Endothelial cell of umbilical vein (primary cell): ENCODE measurements at regions not wholly inside any gene's neighbourhood (a gene's known extent, or its start where the extent isn't known, plus 50 kb on each side); places are given as distances from the start of the nearest gene placed in this dataset.

ENCODE experiments used
- BruUV-seq: library from RNA; stranded (reverse); fragments of 400-500 nt; replicated peaks from 2 replicates; lab custom pipeline; 2021; lab: Mats Ljungman, UMichigan
- CTCF ChIA-PET: fragments of 300-600, 350-600 bp; sonication (Branson Sonifier 250); formaldehyde crosslinking; loops from one replicate; lab custom pipeline; 2021; ENCODE audit warnings: antibody characterized with exemption, inconsistent platforms; lab: Charles Lee
- POLR2A ChIA-PET: fragments of 300-600, 350-600 bp; sonication (Branson Sonifier 250); formaldehyde crosslinking; loops from one replicate; lab custom pipeline; 2021; ENCODE audit warnings: antibody characterized with exemption, inconsistent platforms; lab: Charles Lee
- DNase-seq: peaks from one replicate; pipeline ENCODE4 v3.0.0-alpha.2; 2011; ENCODE audit warnings: low read depth, low spot score
- FAIRE-seq: peaks from 2 replicates; lab custom pipeline; 2011; peaks lifted over from hg19 to GRCh38; lab: Jason Lieb, UNC
- H2AFZ ChIP-seq: 2 replicates; pipeline ENCODE4 v1.6.0; 2012; ENCODE audit warnings: low read depth, low read length, control low read depth, inconsistent platforms
- H3K27ac ChIP-seq: 2 replicates; pipeline ENCODE4 v1.5.1; 2011; ENCODE audit warnings: low read depth, mild to moderate bottlenecking, control low read depth, low read length, moderate library complexity; ENCODE audit not compliant: insufficient read depth
- H3K27me3 ChIP-seq, 2 experiments: 2 replicates each; pipeline versions ENCODE4 v1.6.0 to v1.6.1; 2011; ENCODE audit warnings: low read length in 2 of 2, mixed read lengths in 1 of 2; ENCODE audit not compliant: control insufficient read depth in 2 of 2, insufficient read depth in 2 of 2
- H3K36me3 ChIP-seq, 2 experiments: 2 replicates in 1 of 2; 3 replicates in 1 of 2; pipeline ENCODE4 v1.5.1; 2011; ENCODE audit warnings: low read length in 2 of 2, mild to moderate bottlenecking in 1 of 2, moderate library complexity in 1 of 2; ENCODE audit not compliant: control insufficient read depth in 2 of 2, insufficient read depth in 2 of 2; ENCODE audit errors: extremely low read depth in 1 of 2
- H3K4me1 ChIP-seq: 3 replicates; pipeline ENCODE4 v1.5.1; 2011; ENCODE audit warnings: mild to moderate bottlenecking, low read length; ENCODE audit not compliant: control insufficient read depth, insufficient read depth; ENCODE audit errors: extremely low read depth
- H3K4me2 ChIP-seq: 2 replicates; pipeline ENCODE4 v1.6.1; 2011; ENCODE audit warnings: low read length, control low read depth, mixed read lengths; ENCODE audit not compliant: insufficient read depth
- H3K4me3 ChIP-seq, 3 experiments: fragments of 200-600 bp in 1 of 3; sonication (generic), shearing (Covaris generic) in 1 of 3; replicated peaks in 1 of 3; 2 replicates each; pipeline ENCODE4 v1.5.1; 2011 to 2016; ENCODE audit warnings: control low read depth in 3 of 3, low read length in 3 of 3, mild to moderate bottlenecking in 2 of 3, inconsistent platforms in 1 of 3, low read depth in 1 of 3, moderate library complexity in 1 of 3; ENCODE audit not compliant: insufficient read depth in 1 of 3
- H3K79me2 ChIP-seq: 2 replicates; pipeline ENCODE4 v1.6.0; 2012; ENCODE audit warnings: low read length, inconsistent platforms; ENCODE audit not compliant: control insufficient read depth, insufficient read depth
- H3K9ac ChIP-seq: replicated peaks from 2 replicates; pipeline ENCODE3; 2011; ENCODE audit warnings: low read length, control low read depth; ENCODE audit not compliant: insufficient read depth; ENCODE audit errors: extremely low read depth
- H3K9me1 ChIP-seq: replicated peaks from 3 replicates; pipeline ENCODE4 v1.6.0; 2011; ENCODE audit warnings: mild to moderate bottlenecking, low read length; ENCODE audit not compliant: control insufficient read depth, insufficient read depth; ENCODE audit errors: extremely low read depth
- H3K9me3 ChIP-seq: replicated peaks from 2 replicates; pipeline ENCODE4 v1.5.1; 2012; ENCODE audit warnings: low read length, inconsistent platforms; ENCODE audit not compliant: control insufficient read depth, insufficient read depth
- H4K20me1 ChIP-seq: replicated peaks from 2 replicates; pipeline ENCODE3; 2011; ENCODE audit warnings: mild to moderate bottlenecking, low read length; ENCODE audit not compliant: control insufficient read depth, insufficient read depth; ENCODE audit errors: extremely low read depth
- EZH2 ChIP-seq: IDR thresholded peaks from 2 replicates; pipeline ENCODE4 v1.6.1; 2012; ENCODE audit warnings: borderline replicate concordance, low read depth, mild to moderate bottlenecking, moderate library complexity, low read length, inconsistent platforms; ENCODE audit not compliant: severe bottlenecking
- FOS ChIP-seq: IDR thresholded peaks from 2 replicates; pipeline ENCODE4 v1.6.1; 2011; ENCODE audit warnings: mild to moderate bottlenecking, low read length, moderate library complexity, borderline replicate concordance; ENCODE audit not compliant: insufficient read depth
- GATA2 ChIP-seq: IDR thresholded peaks from 2 replicates; pipeline ENCODE4 v1.7.0; 2011; ENCODE audit warnings: low read depth, mild to moderate bottlenecking, moderate library complexity, mixed read lengths, low read length; ENCODE audit not compliant: insufficient read length, insufficient read depth
- JUN ChIP-seq: IDR thresholded peaks from 2 replicates; pipeline ENCODE4 v1.6.1; 2011; ENCODE audit warnings: borderline replicate concordance, low read depth; ENCODE audit not compliant: insufficient read length, insufficient read depth
- MYC ChIP-seq: IDR thresholded peaks from one replicate; pipeline ENCODE4 v1.6.1; 2011; ENCODE audit warnings: mild to moderate bottlenecking, low read depth, low read length
- POLR2A ChIP-seq: IDR thresholded peaks from 2 replicates; pipeline ENCODE4 v1.6.1; 2012; ENCODE audit warnings: low read depth, mild to moderate bottlenecking, control low read depth, low read length
- POLR2AphosphoS5 ChIP-seq: IDR thresholded peaks from 2 replicates; pipeline ENCODE4 v1.6.1; 2012; ENCODE audit warnings: low read depth, mild to moderate bottlenecking, control low read depth, low read length, moderate library complexity; ENCODE audit not compliant: insufficient read depth
- dilution Hi-C: fragments of 300-500 bp; cut with MboI; formaldehyde crosslinking; loops from one replicate; pipeline ENCODE4 v1.15.0; 2019; ENCODE audit warnings: low sequenced_read_pairs; ENCODE audit not compliant: extremely low pct_ligation_motif_present
- intact Hi-C: fragments of 100-400 bp; cut with micrococcal nuclease; formaldehyde crosslinking; loops from one replicate; pipeline ENCODE4 v1.10.0; 2022
- TF ChIP-seq, protein P1 (sequence below): IDR thresholded peaks from 2 replicates; pipeline ENCODE4 v1.6.1; 2011; ENCODE audit not compliant: insufficient read depth, insufficient read length
- TF ChIP-seq, protein P2 (sequence below), 2 donors: IDR thresholded peaks; 1 replicate in 1 of 2; 2 replicates in 1 of 2; pipeline ENCODE4 v1.5.1; 2011; ENCODE audit warnings: low read length in 2 of 2, mild to moderate bottlenecking in 2 of 2, moderate library complexity in 2 of 2, control low read depth in 1 of 2, inconsistent platforms in 1 of 2, low read depth in 1 of 2; ENCODE audit not compliant: insufficient read depth in 1 of 2; ENCODE audit errors: extremely low read depth in 1 of 2

GRCh38 chr18:78685250-78685979 lies 294.2 kb upstream of the SALL3 start:
- intact Hi-C loops = no loop called here
- Histone ChIP-seq H3K36me3 (no peaks in the 10 kb centered on the region), H3K4me2 (no peak overlapping the region), H2AFZ (no peak overlapping the region), H3K27me3 (no peaks in the 10 kb centered on the region), H3K4me3 (no peak overlapping the region), H3K4me1 (no peaks in the 10 kb centered on the region), H3K9me1 (no peaks in the 10 kb centered on the region), H3K9ac (no peak overlapping the region), H4K20me1 (no peaks in the 10 kb centered on the region), H3K27ac (no peak overlapping the region), H3K9me3 (peaks cover 4% of the 10 kb centered on the region), H3K79me2 (no peaks in the 10 kb centered on the region)
- ChIA-PET CTCF (no interaction called here), POLR2A (no interaction called here)
- dilution Hi-C loops = no loop called here
- no peak for TF ChIP-seq EZH2
- no peak for TF ChIP-seq MYC
- no peak for TF ChIP-seq JUN
- TF ChIP-seq FOS = no peak
- no peak for TF ChIP-seq GATA2
- no peak for TF ChIP-seq POLR2AphosphoS5
- TF ChIP-seq, protein P1, sequence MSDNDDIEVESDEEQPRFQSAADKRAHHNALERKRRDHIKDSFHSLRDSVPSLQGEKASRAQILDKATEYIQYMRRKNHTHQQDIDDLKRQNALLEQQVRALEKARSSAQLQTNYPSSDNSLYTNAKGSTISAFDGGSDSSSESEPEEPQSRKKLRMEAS = no peak
- TF ChIP-seq, protein P2, sequence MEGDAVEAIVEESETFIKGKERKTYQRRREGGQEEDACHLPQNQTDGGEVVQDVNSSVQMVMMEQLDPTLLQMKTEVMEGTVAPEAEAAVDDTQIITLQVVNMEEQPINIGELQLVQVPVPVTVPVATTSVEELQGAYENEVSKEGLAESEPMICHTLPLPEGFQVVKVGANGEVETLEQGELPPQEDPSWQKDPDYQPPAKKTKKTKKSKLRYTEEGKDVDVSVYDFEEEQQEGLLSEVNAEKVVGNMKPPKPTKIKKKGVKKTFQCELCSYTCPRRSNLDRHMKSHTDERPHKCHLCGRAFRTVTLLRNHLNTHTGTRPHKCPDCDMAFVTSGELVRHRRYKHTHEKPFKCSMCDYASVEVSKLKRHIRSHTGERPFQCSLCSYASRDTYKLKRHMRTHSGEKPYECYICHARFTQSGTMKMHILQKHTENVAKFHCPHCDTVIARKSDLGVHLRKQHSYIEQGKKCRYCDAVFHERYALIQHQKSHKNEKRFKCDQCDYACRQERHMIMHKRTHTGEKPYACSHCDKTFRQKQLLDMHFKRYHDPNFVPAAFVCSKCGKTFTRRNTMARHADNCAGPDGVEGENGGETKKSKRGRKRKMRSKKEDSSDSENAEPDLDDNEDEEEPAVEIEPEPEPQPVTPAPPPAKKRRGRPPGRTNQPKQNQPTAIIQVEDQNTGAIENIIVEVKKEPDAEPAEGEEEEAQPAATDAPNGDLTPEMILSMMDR (IDR thresholded peaks at IDR 0.05; ENCODE audit: extremely low read depth in 1 of 2, insufficient read depth in 1 of 2, low read depth in 1 of 2, low read length in 2 of 2) = no peak
- no peak for TF ChIP-seq POLR2A
- DNase-seq (no peak), FAIRE-seq (no peak)
- BruUV-seq = no TSS peak
